Neutrophil (primary cell): ENCODE measurements at regions not wholly inside any gene's neighbourhood (a gene's known extent, or its start where the extent isn't known, plus 50 kb on each side); places are given as distances from the start of the nearest gene placed in this dataset.

Experiments
- H3K27ac ChIP-seq: fragments of 200-600 bp; sonication (generic); 2 replicates; pipeline ENCODE4 v1.5.1; 2016; ENCODE audit warnings: mild to moderate bottlenecking, moderate library complexity
- H3K27me3 ChIP-seq: fragments of 200-600 bp; sonication (generic); 2 replicates; pipeline ENCODE4 v1.6.0; 2016; ENCODE audit warnings: mild to moderate bottlenecking
- H3K36me3 ChIP-seq: fragments of 200-600 bp; sonication (generic); 2 replicates; pipeline ENCODE4 v1.5.1; 2017
- H3K4me1 ChIP-seq, 2 experiments: fragments of 200-600 bp in 1 of 2; sonication (generic) in 1 of 2; 1 replicate in 1 of 2; 2 replicates in 1 of 2; pipeline versions ENCODE4 v1.5.1 to v1.6.1; 2013 to 2016; ENCODE audit warnings: low read depth in 1 of 2, low read length in 1 of 2, mild to moderate bottlenecking in 1 of 2, moderate library complexity in 1 of 2; ENCODE audit not compliant: control insufficient read depth in 1 of 2, insufficient read depth in 1 of 2
- H3K4me3 ChIP-seq, 2 experiments: fragments of 200-600 bp in 1 of 2; sonication (generic) in 1 of 2; 1 replicate in 1 of 2; 2 replicates in 1 of 2; pipeline ENCODE4 v1.5.1; 2013 to 2016; ENCODE audit warnings: low read depth in 1 of 2, low read length in 1 of 2, mild to moderate bottlenecking in 1 of 2, moderate library complexity in 1 of 2
- H3K9me3 ChIP-seq: fragments of 200-600 bp; sonication (generic); 2 replicates; pipeline ENCODE4 v1.5.1; 2016
- TF ChIP-seq, protein P1 (sequence below): fragments of 200-600 bp; sonication (generic); IDR thresholded peaks from 2 replicates; pipeline ENCODE4 v1.5.1; 2016; ENCODE audit warnings: antibody characterized with exemption

DNA sequence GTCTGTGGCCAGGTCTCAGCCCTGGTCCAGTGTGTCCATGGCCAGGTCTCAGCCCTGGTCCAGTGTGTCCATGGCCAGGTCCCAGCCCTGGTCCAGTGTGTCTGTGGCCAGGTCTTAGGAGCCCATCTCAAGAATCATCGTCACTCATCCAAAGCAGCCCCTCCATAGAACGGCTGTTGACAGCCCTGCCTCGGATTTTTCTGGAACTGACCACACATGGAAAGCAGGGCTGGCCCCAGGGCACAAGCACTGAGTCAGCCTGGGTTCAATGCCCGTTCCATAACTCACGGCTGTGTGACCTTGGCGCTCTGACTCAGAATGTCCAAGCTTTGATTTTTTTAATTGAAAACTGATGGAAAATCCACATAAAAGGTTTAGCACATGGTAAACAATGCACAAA is 59.9 kb upstream of the SNTG2 start:
- Histone ChIP-seq H3K27ac (no peak overlapping the region), H3K4me3 (no peak overlapping the region), H3K27me3 (no peaks in the 10 kb centered on the region), H3K9me3 (no peaks in the 10 kb centered on the region), H3K36me3 (no peaks in the 10 kb centered on the region), H3K4me1 (no peaks in the 10 kb centered on the region)
- TF ChIP-seq, protein P1, sequence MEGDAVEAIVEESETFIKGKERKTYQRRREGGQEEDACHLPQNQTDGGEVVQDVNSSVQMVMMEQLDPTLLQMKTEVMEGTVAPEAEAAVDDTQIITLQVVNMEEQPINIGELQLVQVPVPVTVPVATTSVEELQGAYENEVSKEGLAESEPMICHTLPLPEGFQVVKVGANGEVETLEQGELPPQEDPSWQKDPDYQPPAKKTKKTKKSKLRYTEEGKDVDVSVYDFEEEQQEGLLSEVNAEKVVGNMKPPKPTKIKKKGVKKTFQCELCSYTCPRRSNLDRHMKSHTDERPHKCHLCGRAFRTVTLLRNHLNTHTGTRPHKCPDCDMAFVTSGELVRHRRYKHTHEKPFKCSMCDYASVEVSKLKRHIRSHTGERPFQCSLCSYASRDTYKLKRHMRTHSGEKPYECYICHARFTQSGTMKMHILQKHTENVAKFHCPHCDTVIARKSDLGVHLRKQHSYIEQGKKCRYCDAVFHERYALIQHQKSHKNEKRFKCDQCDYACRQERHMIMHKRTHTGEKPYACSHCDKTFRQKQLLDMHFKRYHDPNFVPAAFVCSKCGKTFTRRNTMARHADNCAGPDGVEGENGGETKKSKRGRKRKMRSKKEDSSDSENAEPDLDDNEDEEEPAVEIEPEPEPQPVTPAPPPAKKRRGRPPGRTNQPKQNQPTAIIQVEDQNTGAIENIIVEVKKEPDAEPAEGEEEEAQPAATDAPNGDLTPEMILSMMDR: no peak

GRCh38 chr2:890214-890613 is 60.4 kb upstream of the SNTG2 start:
- TF ChIP-seq, protein P1: no peak
- H3K4me1 ChIP-seq: no peaks in the 10 kb centered on the region
- H3K9me3 ChIP-seq: no peaks in the 10 kb centered on the region
- no peaks in the 10 kb centered on the region for H3K27me3 ChIP-seq
- no peak overlapping the region for H3K4me3 ChIP-seq
- no peaks in the 10 kb centered on the region for H3K36me3 ChIP-seq
- H3K27ac ChIP-seq: no peak overlapping the region

- Histone ChIP-seq H3K36me3 (no peaks in the 10 kb centered on the region), H3K9me3 (no peaks in the 10 kb centered on the region), H3K27ac (no peak overlapping the region), H3K4me1 (no peaks in the 10 kb centered on the region), H3K27me3 (no peaks in the 10 kb centered on the region), H3K4me3 (no peak overlapping the region)
- TF ChIP-seq, protein P1: no peak
Observed at GRCh38 chr2:888906-889566, 61.6 kb upstream of the SNTG2 start.

DNA sequence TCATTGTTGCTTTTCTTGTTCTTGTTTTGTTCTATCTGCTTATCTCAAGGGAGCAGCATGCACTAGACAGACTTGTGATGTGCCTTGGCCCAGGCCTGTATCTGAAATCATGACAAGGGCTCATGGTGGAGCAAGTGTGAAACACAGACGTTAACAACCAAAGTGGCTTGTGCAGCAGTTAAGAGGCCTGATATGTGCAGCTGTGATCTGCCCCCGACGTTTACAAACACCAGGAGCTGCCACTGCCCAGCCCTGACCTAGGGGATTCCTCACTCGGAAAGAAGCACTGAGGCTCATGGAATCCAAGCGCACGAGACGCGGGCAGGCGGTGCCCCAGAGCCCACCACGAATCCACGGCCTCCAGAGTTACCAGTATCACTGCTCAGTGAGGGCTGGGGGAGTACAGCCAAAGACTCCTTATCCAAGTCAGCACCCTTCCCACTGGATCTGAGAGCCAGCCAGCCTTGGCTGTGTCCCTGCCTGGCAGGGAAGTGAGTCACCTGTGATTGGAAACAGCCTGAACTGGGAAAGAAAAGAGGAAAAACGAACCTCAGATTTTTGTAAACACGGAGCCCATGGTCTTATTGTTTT is 62.3 kb upstream of the SNTG2 start:
- H3K4me3 ChIP-seq: no peak overlapping the region
- TF ChIP-seq, protein P1: no peak
- no peak overlapping the region for H3K27ac ChIP-seq
- no peaks in the 10 kb centered on the region for H3K36me3 ChIP-seq
- peaks cover 4% of the 10 kb centered on the region for H3K27me3 ChIP-seq
- no peaks in the 10 kb centered on the region for H3K9me3 ChIP-seq
- no peaks in the 10 kb centered on the region for H3K4me1 ChIP-seq

GRCh38 chr2:887639-888038 is 63.0 kb upstream of the SNTG2 start:
- TF ChIP-seq, protein P1: no peak
- H3K27me3 ChIP-seq: peaks cover 5% of the 10 kb centered on the region
- H3K4me3 ChIP-seq: no peak overlapping the region
- no peak overlapping the region for H3K27ac ChIP-seq
- H3K4me1 ChIP-seq: no peaks in the 10 kb centered on the region
- no peaks in the 10 kb centered on the region for H3K36me3 ChIP-seq
- no peaks in the 10 kb centered on the region for H3K9me3 ChIP-seq
